A673 (cell line): ENCODE measurements at regions not wholly inside any gene's neighbourhood (a gene's known extent, or its start where the extent isn't known, plus 50 kb on each side); places are given as distances from the start of the nearest gene placed in this dataset.

Source experiments
- BruUV-seq: library from RNA; stranded (reverse); fragments of 400-500 nt; replicated peaks from 2 replicates; lab custom pipeline; 2021; lab: Mats Ljungman, UMichigan
- CTCF ChIA-PET: fragments of 300-600 bp; sonication (Branson Sonifier 250); formaldehyde crosslinking; loops from one replicate; lab custom pipeline; 2022; ENCODE audit warnings: antibody characterized with exemption; lab: Charles Lee
- POLR2A ChIA-PET: fragments of 300-600 bp; sonication (Branson Sonifier 250); formaldehyde crosslinking; loops from one replicate; lab custom pipeline; 2022; ENCODE audit warnings: antibody characterized with exemption; ENCODE audit not compliant: low non-redundant PET; lab: Charles Lee
- DNase-seq: peaks from one replicate; pipeline ENCODE4 v3.0.0-alpha.2; 2015; ENCODE audit warnings: low spot score
- H3K27ac ChIP-seq: fragments of 200-600 bp; sonication (generic); 2 replicates; pipeline ENCODE4 v1.5.1; 2016; ENCODE audit warnings: mixed run types, low read depth, mild to moderate bottlenecking, mixed read lengths, antibody characterized with exemption, low read length; ENCODE audit not compliant: poor library complexity, severe bottlenecking
- H3K27me3 ChIP-seq: fragments of 200-600 bp; sonication (generic); replicated peaks from 2 replicates; pipeline ENCODE4 v1.6.1; 2017; ENCODE audit warnings: mixed run types, low read depth, mild to moderate bottlenecking, mixed read lengths, antibody characterized with exemption, low read length; ENCODE audit not compliant: insufficient read depth, poor library complexity
- H3K36me3 ChIP-seq: fragments of 200-600 bp; sonication (generic); 2 replicates; pipeline ENCODE4 v1.6.1; 2016; ENCODE audit warnings: mixed run types, mild to moderate bottlenecking, mixed read lengths, antibody characterized with exemption, low read length; ENCODE audit not compliant: insufficient read depth, poor library complexity, severe bottlenecking
- H3K4me1 ChIP-seq: fragments of 200-600 bp; sonication (generic); 2 replicates; pipeline ENCODE4 v1.6.1; 2017; ENCODE audit warnings: mixed run types, mild to moderate bottlenecking, mixed read lengths, antibody characterized with exemption, low read length; ENCODE audit not compliant: insufficient read depth, poor library complexity, severe bottlenecking
- H3K4me3 ChIP-seq: fragments of 200-600 bp; sonication (generic); 2 replicates; pipeline ENCODE4 v1.5.1; 2016; ENCODE audit warnings: low read depth, mixed run types, mild to moderate bottlenecking, mixed read lengths, low read length; ENCODE audit not compliant: poor library complexity, severe bottlenecking
- H3K9me3 ChIP-seq: fragments of 200-600 bp; sonication (generic); 2 replicates; pipeline ENCODE4 v1.6.1; 2016; ENCODE audit warnings: mixed run types, low read depth, mild to moderate bottlenecking, mixed read lengths, antibody characterized with exemption, low read length; ENCODE audit not compliant: poor library complexity, severe bottlenecking
- CTCF ChIP-seq: fragments of 300-800, 200-600 bp; sonication (generic); conservative IDR thresholded peaks from 2 replicates; pipeline ENCODE4 v1.5.1; 2017; ENCODE audit warnings: low read depth, mild to moderate bottlenecking, antibody characterized with exemption, low read length, moderate library complexity, mixed read lengths
- EZH2 ChIP-seq: fragments of 200-600 bp; sonication (generic); IDR thresholded peaks from 2 replicates; pipeline ENCODE4 v1.6.1; 2017; ENCODE audit warnings: borderline replicate concordance, low read depth, mild to moderate bottlenecking, mixed read lengths, antibody characterized with exemption, low read length; ENCODE audit not compliant: poor library complexity, severe bottlenecking
- intact Hi-C: fragments of 100-400 bp; cut with micrococcal nuclease; formaldehyde crosslinking; loops from one replicate; pipeline ENCODE4 v1.10.0; 2022; ENCODE audit not compliant: unreplicated experiment

- DNase-seq: no peak
- Histone ChIP-seq H3K9me3 (no peaks in the 10 kb centered on the region), H3K27ac (no peak overlapping the region), H3K36me3 (no peaks in the 10 kb centered on the region), H3K27me3 (no peaks in the 10 kb centered on the region), H3K4me3 (no peak overlapping the region), H3K4me1 (no peaks in the 10 kb centered on the region)
- CTCF ChIA-PET: no interaction called here
- intact Hi-C loops: no loop called here
- no TSS peak for BruUV-seq
- POLR2A ChIA-PET: no interaction called here
- TF ChIP-seq CTCF (no peak), EZH2 (no peak)
Observed at GRCh38 chr6:113326781-113327180, 530.4 kb upstream of the MARCKS start.

GRCh38 chr6:113328886-113329381 is 528.2 kb upstream of the MARCKS start:
- H3K4me3 ChIP-seq: no peak overlapping the region
- H3K9me3 ChIP-seq: no peaks in the 10 kb centered on the region
- DNase-seq: no peak
- TF ChIP-seq EZH2 (no peak), CTCF (no peak)
- no TSS peak for BruUV-seq
- CTCF ChIA-PET: no interaction called here
- no peaks in the 10 kb centered on the region for H3K36me3 ChIP-seq
- POLR2A ChIA-PET: no interaction called here
- no peak overlapping the region for H3K27ac ChIP-seq
- intact Hi-C loops: no loop called here
- no peaks in the 10 kb centered on the region for H3K27me3 ChIP-seq
- no peaks in the 10 kb centered on the region for H3K4me1 ChIP-seq

GRCh38 chr6:113329942-113330635 is 527.1 kb upstream of the MARCKS start:
- ChIA-PET POLR2A (no interaction called here), CTCF (no interaction called here)

More at GRCh38 chr6:113329942-113330635, 527.1 kb upstream of the MARCKS start:
- no peak overlapping the region for H3K27ac ChIP-seq
- H3K9me3 ChIP-seq: no peaks in the 10 kb centered on the region
- no peaks in the 10 kb centered on the region for H3K4me1 ChIP-seq
- H3K4me3 ChIP-seq: no peak overlapping the region
- no TSS peak for BruUV-seq
- no peaks in the 10 kb centered on the region for H3K36me3 ChIP-seq
- intact Hi-C loops: no loop called here
- DNase-seq: no peak
- H3K27me3 ChIP-seq: no peaks in the 10 kb centered on the region
- no peak for TF ChIP-seq CTCF
- no peak for TF ChIP-seq EZH2
